Vagina (tissue), 2 donors: ENCODE measurements at regions not wholly inside any gene's neighbourhood (a gene's known extent, or its start where the extent isn't known, plus 50 kb on each side); places are given as distances from the start of the nearest gene placed in this dataset.
A peak's percentile ranks its signal among the peaks of the same experiment; 100 is the strongest.

Experiments
- DNase-seq, 2 donors: peaks; one replicate each; pipeline ENCODE4 v3.0.0-alpha.2; 2017; ENCODE audit errors: extremely low spot score in 2 of 2
- H3K27ac ChIP-seq: fragments of 200-600 bp; sonication (generic); one replicate; pipeline ENCODE4 v1.5.1; 2019
- H3K27me3 ChIP-seq: fragments of 200-600 bp; sonication (generic); one replicate; pipeline ENCODE4 v1.5.1; 2019
- H3K36me3 ChIP-seq, 2 donors: fragments of 200-600 bp; sonication (generic); one replicate each; pipeline ENCODE4 v1.5.1; 2017 to 2019
- H3K4me1 ChIP-seq: fragments of 200-600 bp; sonication (generic); one replicate; pipeline ENCODE4 v1.5.1; 2019
- H3K4me3 ChIP-seq, 2 donors: fragments of 200-600 bp; sonication (generic); 1 replicate in 1 of 2; 2 replicates in 1 of 2; pipeline ENCODE4 v1.5.1; 2016 to 2019
- H3K9me3 ChIP-seq: fragments of 200-600 bp; sonication (generic); one replicate; pipeline ENCODE4 v1.5.1; 2019
- CTCF ChIP-seq, 3 experiments: fragments of 450-650 bp in 2 of 3; fragments of 200-600 bp in 1 of 3; sonication (generic) in 1 of 3; IDR thresholded peaks; one replicate each; pipeline ENCODE4 v1.5.1; 2017 to 2019; ENCODE audit warnings: antibody characterized with exemption in 3 of 3, mild to moderate bottlenecking in 2 of 3, moderate library complexity in 2 of 3
- POLR2A ChIP-seq, 2 donors: fragments of 450-650 bp; IDR thresholded peaks; one replicate each; pipeline ENCODE4 v1.6.1; 2017; ENCODE audit warnings: antibody characterized with exemption in 2 of 2, mild to moderate bottlenecking in 2 of 2, moderate library complexity in 2 of 2
- POLR2AphosphoS5 ChIP-seq, 2 donors: sonication (generic); formaldehyde crosslinking; IDR thresholded peaks; one replicate each; pipeline ENCODE4 v1.9.0; 2017; ENCODE audit warnings: antibody characterized with exemption in 2 of 2, mild to moderate bottlenecking in 2 of 2, low read depth in 1 of 2; ENCODE audit not compliant: insufficient read depth in 1 of 2
- intact Hi-C: fragments of 100-400 bp; cut with DNase I; formaldehyde crosslinking; loops from one replicate; pipeline ENCODE4 v1.15.1; 2023

- no peak for DNase-seq
- Histone ChIP-seq H3K27me3 (no peaks in the 10 kb centered on the region), H3K4me3 (no peak overlapping the region), H3K4me1 (peaks cover 17% of the 10 kb centered on the region), H3K27ac (no peak overlapping the region), H3K36me3 (no peaks in the 10 kb centered on the region), H3K9me3 (no peaks in the 10 kb centered on the region)
- TF ChIP-seq POLR2A (IDR thresholded peaks at IDR 0.05) (no peak), POLR2AphosphoS5 (IDR thresholded peaks at IDR 0.05; ENCODE audit: insufficient read depth in 1 of 2, low read depth in 1 of 2) (no peak), CTCF (IDR thresholded peaks at IDR 0.05) (no peak)
- intact Hi-C loops, result no loop called here
Measured at GRCh38 chr12:131494741-131495524, 216.0 kb upstream of the SFSWAP start.

GRCh38 chr12:131497966-131498365, 212.9 kb upstream of the SFSWAP start:
- intact Hi-C loops, result no loop called here
- DNase-seq, result peak in 1 of 2 donors; percentile 80
- Histone ChIP-seq H3K4me3 (no peak overlapping the region), H3K27ac (no peak overlapping the region), H3K9me3 (no peaks in the 10 kb centered on the region), H3K4me1 (peaks cover 19% of the 10 kb centered on the region), H3K27me3 (no peaks in the 10 kb centered on the region), H3K36me3 (no peaks in the 10 kb centered on the region)
- TF ChIP-seq POLR2AphosphoS5 (IDR thresholded peaks at IDR 0.05; ENCODE audit: insufficient read depth in 1 of 2, low read depth in 1 of 2), result no peak
- TF ChIP-seq POLR2A (IDR thresholded peaks at IDR 0.05), result no peak
- TF ChIP-seq CTCF (IDR thresholded peaks at IDR 0.05), result no peak

- intact Hi-C loops, result no loop called here
- Histone ChIP-seq H3K4me3 (no peak overlapping the region), H3K27ac (peak overlapping the region; percentile 64), H3K4me1 (peaks cover 19% of the 10 kb centered on the region), H3K27me3 (no peaks in the 10 kb centered on the region), H3K9me3 (no peaks in the 10 kb centered on the region), H3K36me3 (no peaks in the 10 kb centered on the region)
- peak in 1 of 2 donors; percentile 91 for DNase-seq
- TF ChIP-seq POLR2AphosphoS5 (IDR thresholded peaks at IDR 0.05; ENCODE audit: insufficient read depth in 1 of 2, low read depth in 1 of 2), result peak in 1 of 2 donors; percentile 89
- TF ChIP-seq POLR2A (IDR thresholded peaks at IDR 0.05), result no peak
- TF ChIP-seq CTCF (IDR thresholded peaks at IDR 0.05), result no peak
Measured at GRCh38 chr12:131499160-131499863, 211.6 kb upstream of the SFSWAP start.

GRCh38 chr12:131499864-131500190, 211.1 kb upstream of the SFSWAP start:
- H3K36me3 ChIP-seq, result no peaks in the 10 kb centered on the region
- no peaks in the 10 kb centered on the region for H3K27me3 ChIP-seq
- H3K9me3 ChIP-seq, result no peaks in the 10 kb centered on the region
- intact Hi-C loops, result no loop called here
- peak overlapping the region; percentile 56 for H3K27ac ChIP-seq
- peaks cover 19% of the 10 kb centered on the region for H3K4me1 ChIP-seq
- DNase-seq, result peak in 1 of 2 donors; percentile 25
- H3K4me3 ChIP-seq, result no peak overlapping the region
- TF ChIP-seq POLR2AphosphoS5 (IDR thresholded peaks at IDR 0.05; ENCODE audit: insufficient read depth in 1 of 2, low read depth in 1 of 2), result no peak

- H3K4me3 ChIP-seq, result no peak overlapping the region
- intact Hi-C loops, result no loop called here
- H3K36me3 ChIP-seq, result no peaks in the 10 kb centered on the region
- H3K4me1 ChIP-seq, result peaks cover 19% of the 10 kb centered on the region
- H3K27me3 ChIP-seq, result no peaks in the 10 kb centered on the region
- no peaks in the 10 kb centered on the region for H3K9me3 ChIP-seq
- peak in 1 of 2 donors; percentile 85 for DNase-seq
- TF ChIP-seq CTCF (IDR thresholded peaks at IDR 0.05), result no peak
- TF ChIP-seq POLR2A (IDR thresholded peaks at IDR 0.05), result no peak
- TF ChIP-seq POLR2AphosphoS5 (IDR thresholded peaks at IDR 0.05; ENCODE audit: insufficient read depth in 1 of 2, low read depth in 1 of 2), result no peak
- no peak overlapping the region for H3K27ac ChIP-seq
Measured at GRCh38 chr12:131500564-131500963, 210.3 kb upstream of the SFSWAP start.
